Urothelium cell line (cell line): ENCODE measurements at regions not wholly inside any gene's neighbourhood (a gene's known extent, or its start where the extent isn't known, plus 50 kb on each side); places are given as distances from the start of the nearest gene placed in this dataset.
"Not testable (repeated sequence)": the region's sequence is repeated elsewhere in the genome, so short reads cannot be mapped to it uniquely, and the experiment has no call there.

Experiments used
- DNase-seq: peaks from one replicate; pipeline ENCODE4 v3.0.0; 2011; ENCODE audit warnings: low spot score, mixed read lengths
- FAIRE-seq: peaks from 2 replicates; lab custom pipeline; 2011; peaks lifted over from hg19 to GRCh38; lab: Jason Lieb, UNC

- FAIRE-seq (no peak), DNase-seq (no peak)
Observed at GRCh38 chr12:42933461-42934081, 344.0 kb upstream of the PRICKLE1 start.

GRCh38 chr12:42932936-42933335 lies 343.4 kb upstream of the PRICKLE1 start:
- DNase-seq (no peak), FAIRE-seq (no peak)

GRCh38 chr12:42926232-42926631 lies 336.7 kb upstream of the PRICKLE1 start:
- DNase-seq (no peak), FAIRE-seq (peak; percentile 13)

- FAIRE-seq = no peak
- DNase-seq = no peak
Observed at GRCh38 chr12:42924482-42924881, 334.9 kb upstream of the PRICKLE1 start.

GRCh38 chr12:42923583-42923982 lies 334.0 kb upstream of the PRICKLE1 start:
- no peak for DNase-seq

GRCh38 chr12:42923156-42923555 lies 333.6 kb upstream of the PRICKLE1 start:
- DNase-seq (no peak), FAIRE-seq (no peak)

More at GRCh38 chr12:42923583-42923982, 334.0 kb upstream of the PRICKLE1 start:
- FAIRE-seq = no peak

GRCh38 chr12:42922505-42922850 lies 332.9 kb upstream of the PRICKLE1 start:
- DNase-seq = no peak
- FAIRE-seq = no peak

GRCh38 chr12:42921741-42922504 lies 332.4 kb upstream of the PRICKLE1 start:
- no peak for FAIRE-seq
- DNase-seq = no peak

GRCh38 chr12:42919691-42920090 lies 330.1 kb upstream of the PRICKLE1 start:
- no peak for FAIRE-seq

GRCh38 chr12:42918443-42918842 lies 328.9 kb upstream of the PRICKLE1 start:
- FAIRE-seq = no peak
- DNase-seq = no peak

More at GRCh38 chr12:42919691-42920090, 330.1 kb upstream of the PRICKLE1 start:
- no peak for DNase-seq

- no peak for FAIRE-seq
- DNase-seq = no peak
Observed at GRCh38 chr12:42916143-42916542, 326.6 kb upstream of the PRICKLE1 start.

- FAIRE-seq = no peak
- DNase-seq = no peak
Observed at GRCh38 chr12:42915426-42915825, 325.9 kb upstream of the PRICKLE1 start.

- DNase-seq (no peak), FAIRE-seq (no peak)
Observed at GRCh38 chr12:42912367-42912766, 322.8 kb upstream of the PRICKLE1 start.

GRCh38 chr12:42910656-42911055 lies 321.1 kb upstream of the PRICKLE1 start:
- FAIRE-seq = no peak
- no peak for DNase-seq

GRCh38 chr12:42908712-42909111 lies 319.2 kb upstream of the PRICKLE1 start:
- no peak for DNase-seq
- FAIRE-seq = no peak

GRCh38 chr12:42906801-42907200 lies 317.3 kb upstream of the PRICKLE1 start:
- not testable (repeated sequence) for FAIRE-seq, DNase-seq

GRCh38 chr12:42905419-42905705 lies 315.8 kb upstream of the PRICKLE1 start:
- DNase-seq (no peak), FAIRE-seq (no peak)

- FAIRE-seq = no peak
- DNase-seq = no peak
Observed at GRCh38 chr12:42904683-42905418, 315.3 kb upstream of the PRICKLE1 start.

- no peak for FAIRE-seq
- no peak for DNase-seq
Observed at GRCh38 chr12:42903736-42904135, 314.2 kb upstream of the PRICKLE1 start.

GRCh38 chr12:42902001-42902400 lies 312.5 kb upstream of the PRICKLE1 start:
- FAIRE-seq = no peak
- no peak for DNase-seq

- no peak for FAIRE-seq
Observed at GRCh38 chr12:42893803-42894202, 304.3 kb upstream of the PRICKLE1 start.

More at GRCh38 chr12:42893803-42894202, 304.3 kb upstream of the PRICKLE1 start:
- peak; percentile 43 for DNase-seq
